Breast epithelium (tissue), 4 donors: ENCODE measurements at regions not wholly inside any gene's neighbourhood (a gene's known extent, or its start where the extent isn't known, plus 50 kb on each side); places are given as distances from the start of the nearest gene placed in this dataset.

Experiments used
- DNase-seq, 2 donors: peaks; one replicate each; pipeline ENCODE4 v3.0.0-alpha.2; 2019; ENCODE audit warnings: low spot score in 2 of 2
- H3K27ac ChIP-seq, 2 donors: fragments of 200-600 bp; sonication (generic) in 1 of 2; one replicate each; pipeline ENCODE4 v1.5.1; 2016 to 2019; ENCODE audit warnings: mild to moderate bottlenecking in 1 of 2
- H3K27me3 ChIP-seq, 2 donors: fragments of 200-600 bp; sonication (generic) in 1 of 2; one replicate each; pipeline versions ENCODE4 v1.5.1 to v1.6.0; 2017 to 2019; ENCODE audit warnings: control low read depth in 1 of 2, mild to moderate bottlenecking in 1 of 2
- H3K36me3 ChIP-seq: fragments of 200-600 bp; one replicate; pipeline ENCODE4 v1.5.1; 2019
- H3K4me1 ChIP-seq, 2 donors: fragments of 200-600 bp; sonication (generic); one replicate each; pipeline ENCODE4 v1.5.1; 2016 to 2019; ENCODE audit warnings: control low read depth in 1 of 2
- H3K4me3 ChIP-seq, 3 donors: fragments of 200-600 bp; sonication (generic); 1 replicate in 2 of 3; 2 replicates in 1 of 3; pipeline ENCODE4 v1.5.1; 2016 to 2019; ENCODE audit warnings: mild to moderate bottlenecking in 3 of 3, moderate library complexity in 2 of 3
- H3K9me3 ChIP-seq, 2 donors: fragments of 200-600 bp; sonication (generic) in 1 of 2; one replicate each; pipeline ENCODE4 v1.5.1; 2016 to 2019; ENCODE audit warnings: control low read depth in 1 of 2
- CTCF ChIP-seq, 3 donors: fragments of 450-650 bp; IDR thresholded peaks; one replicate each; pipeline ENCODE4 v1.5.1; 2016 to 2017; ENCODE audit warnings: antibody characterized with exemption in 3 of 3, mild to moderate bottlenecking in 3 of 3, moderate library complexity in 3 of 3
- POLR2A ChIP-seq: fragments of 450-650 bp; IDR thresholded peaks from one replicate; pipeline ENCODE4 v1.6.1; 2016; ENCODE audit warnings: antibody characterized with exemption, mild to moderate bottlenecking, moderate library complexity
- POLR2AphosphoS5 ChIP-seq, 3 donors: sonication (generic); formaldehyde crosslinking; IDR thresholded peaks; one replicate each; pipeline ENCODE4 v1.6.1; 2017; ENCODE audit warnings: antibody characterized with exemption in 3 of 3
- intact Hi-C: fragments of 100-400 bp; cut with DNase I; formaldehyde crosslinking; loops from one replicate; pipeline ENCODE4 v1.15.1; 2023; ENCODE audit warnings: low total_unique reads

GRCh38 chr13:97559030-97559429 lies 125.1 kb downstream of the RAP2A start:
- DNase-seq, result no peak
- no peaks in the 10 kb centered on the region for H3K27me3 ChIP-seq
- no peaks in the 10 kb centered on the region for H3K9me3 ChIP-seq
- TF ChIP-seq CTCF (IDR thresholded peaks at IDR 0.05) (no peak), POLR2AphosphoS5 (IDR thresholded peaks at IDR 0.05) (no peak), POLR2A (no peak)
- H3K36me3 ChIP-seq, result no peaks in the 10 kb centered on the region
- H3K4me3 ChIP-seq, result no peak overlapping the region
- intact Hi-C loops, result no loop called here
- H3K4me1 ChIP-seq, result no peaks in the 10 kb centered on the region
- H3K27ac ChIP-seq, result no peak overlapping the region

GRCh38 chr13:97559981-97560380 lies 126.0 kb downstream of the RAP2A start:
- no peaks in the 10 kb centered on the region for H3K9me3 ChIP-seq
- no peaks in the 10 kb centered on the region for H3K36me3 ChIP-seq
- H3K27ac ChIP-seq, result no peak overlapping the region
- H3K4me3 ChIP-seq, result no peak overlapping the region
- intact Hi-C loops, result no loop called here
- no peaks in the 10 kb centered on the region for H3K4me1 ChIP-seq
- H3K27me3 ChIP-seq, result no peaks in the 10 kb centered on the region
- TF ChIP-seq CTCF (IDR thresholded peaks at IDR 0.05), result no peak
- TF ChIP-seq POLR2A, result no peak
- TF ChIP-seq POLR2AphosphoS5 (IDR thresholded peaks at IDR 0.05), result no peak
- DNase-seq, result no peak

- Histone ChIP-seq H3K27ac (no peak overlapping the region), H3K4me1 (no peaks in the 10 kb centered on the region), H3K36me3 (no peaks in the 10 kb centered on the region), H3K4me3 (no peak overlapping the region), H3K27me3 (no peaks in the 10 kb centered on the region), H3K9me3 (no peaks in the 10 kb centered on the region)
- intact Hi-C loops, result no loop called here
- DNase-seq, result no peak
- TF ChIP-seq POLR2AphosphoS5 (IDR thresholded peaks at IDR 0.05) (no peak), CTCF (IDR thresholded peaks at IDR 0.05) (no peak), POLR2A (no peak)
These were observed 127.2 kb downstream of the RAP2A start for GRCh38 chr13:97561182-97561581.

- Histone ChIP-seq H3K36me3 (no peaks in the 10 kb centered on the region), H3K27me3 (no peaks in the 10 kb centered on the region), H3K9me3 (no peaks in the 10 kb centered on the region), H3K4me1 (peaks cover 0 to 4% of the 10 kb centered on the region in 2 donors), H3K27ac (no peak overlapping the region), H3K4me3 (no peak overlapping the region)
- DNase-seq, result no peak
- TF ChIP-seq CTCF (IDR thresholded peaks at IDR 0.05) (no peak), POLR2AphosphoS5 (IDR thresholded peaks at IDR 0.05) (no peak), POLR2A (no peak)
- intact Hi-C loops, result no loop called here
These were observed 129.0 kb downstream of the RAP2A start for GRCh38 chr13:97562962-97563361.

GRCh38 chr13:97564956-97565355 lies 131.0 kb downstream of the RAP2A start:
- intact Hi-C loops, result no loop called here

More at GRCh38 chr13:97564956-97565355, 131.0 kb downstream of the RAP2A start:
- no peak overlapping the region for H3K4me3 ChIP-seq
- DNase-seq, result no peak
- H3K27me3 ChIP-seq, result no peaks in the 10 kb centered on the region
- no peak for TF ChIP-seq CTCF (IDR thresholded peaks at IDR 0.05)
- no peak for TF ChIP-seq POLR2AphosphoS5 (IDR thresholded peaks at IDR 0.05)
- no peak for TF ChIP-seq POLR2A
- H3K4me1 ChIP-seq, result peaks cover 0 to 4% of the 10 kb centered on the region in 2 donors
- no peaks in the 10 kb centered on the region for H3K36me3 ChIP-seq
- H3K9me3 ChIP-seq, result no peaks in the 10 kb centered on the region
- no peak overlapping the region for H3K27ac ChIP-seq
